B cell (primary cell): ENCODE measurements at regions not wholly inside any gene's neighbourhood (a gene's known extent, or its start where the extent isn't known, plus 50 kb on each side); places are given as distances from the start of the nearest gene placed in this dataset.

ENCODE experiments used
- ATAC-seq: fragments of 200-7000 bp; cut with Tn5 transposase; one replicate; pipeline ENCODE4 v1.10.0; 2021; ENCODE audit warnings: low read depth, mild to moderate bottlenecking, moderate number of reproducible peaks, moderate library complexity
- CTCF ChIA-PET: fragments of 350-600 bp; sonication (Branson Sonifier 250); formaldehyde crosslinking; loops from one replicate; lab custom pipeline; 2021; ENCODE audit warnings: antibody characterized with exemption, inconsistent platforms; lab: Charles Lee
- POLR2A ChIA-PET: fragments of 350-600 bp; sonication (Branson Sonifier 250); formaldehyde crosslinking; loops from one replicate; lab custom pipeline; 2021; ENCODE audit warnings: antibody characterized with exemption; lab: Charles Lee
- DNase-seq: peaks from one replicate; pipeline ENCODE4 v3.0.0; 2013
- H2AFZ ChIP-seq: 2 replicates; pipeline ENCODE4 v1.6.1; 2012; ENCODE audit warnings: mild to moderate bottlenecking, low read depth, low read length; ENCODE audit not compliant: insufficient read depth, poor library complexity, severe bottlenecking
- H3K27ac ChIP-seq, 2 donors: 1 replicate in 1 of 2; 2 replicates in 1 of 2; pipeline ENCODE4 v1.5.1; 2012 to 2013; ENCODE audit warnings: low read length in 2 of 2, mild to moderate bottlenecking in 2 of 2, moderate library complexity in 1 of 2
- H3K27me3 ChIP-seq, 4 experiments: fragments of 200-600 bp in 1 of 4; sonication (generic) in 1 of 4; replicated peaks in 1 of 4; 1 replicate in 2 of 4; 2 replicates in 2 of 4; pipeline versions ENCODE4 v1.6.1 to v1.7.0; 2013 to 2016; ENCODE audit warnings: low read length in 3 of 4, mild to moderate bottlenecking in 2 of 4, mixed read lengths in 1 of 4, moderate library complexity in 1 of 4; ENCODE audit not compliant: insufficient read depth in 4 of 4, control insufficient read depth in 3 of 4; ENCODE audit errors: control extremely low read depth in 1 of 4
- H3K36me3 ChIP-seq, 2 experiments: replicated peaks in 1 of 2; 1 replicate in 1 of 2; 2 replicates in 1 of 2; pipeline versions ENCODE4 v1.6.1 to v1.7.1; 2013; ENCODE audit warnings: low read length in 1 of 2; ENCODE audit not compliant: insufficient read depth in 2 of 2, control insufficient read depth in 1 of 2; ENCODE audit errors: control extremely low read depth in 1 of 2, extremely low read depth in 1 of 2
- H3K4me1 ChIP-seq, 2 donors: fragments of 200-600 bp in 1 of 2; sonication (generic) in 1 of 2; 1 replicate in 1 of 2; 2 replicates in 1 of 2; pipeline versions ENCODE4 v1.5.1 to v1.6.1; 2013 to 2017; ENCODE audit warnings: low read length in 2 of 2; ENCODE audit not compliant: control insufficient read depth in 2 of 2, insufficient read depth in 2 of 2
- H3K4me2 ChIP-seq: replicated peaks from 2 replicates; pipeline ENCODE3; 2012; ENCODE audit warnings: mild to moderate bottlenecking, low read depth, low read length; ENCODE audit not compliant: poor library complexity, severe bottlenecking
- H3K4me3 ChIP-seq, 5 experiments: fragments of 200-600 bp in 1 of 5; sonication (generic) in 1 of 5; 1 replicate in 3 of 5; 2 replicates in 2 of 5; pipeline versions ENCODE4 v1.5.1 to v1.7.0; 2011 to 2016; ENCODE audit warnings: low read length in 4 of 5, mild to moderate bottlenecking in 4 of 5, low read depth in 2 of 5, control low read depth in 1 of 5, moderate library complexity in 1 of 5; ENCODE audit not compliant: insufficient read depth in 1 of 5; ENCODE audit errors: control extremely low read depth in 1 of 5, extremely low read depth in 1 of 5
- H3K79me2 ChIP-seq: fragments of 200-600 bp; sonication (generic); one replicate; pipeline ENCODE4 v1.6.0; 2016; ENCODE audit warnings: low read length; ENCODE audit not compliant: control insufficient read depth, insufficient read depth
- H3K9ac ChIP-seq: fragments of 200-600 bp; sonication (generic); 2 replicates; pipeline ENCODE4 v1.6.1; 2017; ENCODE audit warnings: mild to moderate bottlenecking, low read length, moderate library complexity
- H3K9me3 ChIP-seq, 3 donors: one replicate each; pipeline versions ENCODE4 v1.6.1 to v1.7.1; 2013; ENCODE audit warnings: low read length in 2 of 3; ENCODE audit not compliant: control insufficient read depth in 2 of 3, insufficient read depth in 1 of 3; ENCODE audit errors: control extremely low read depth in 1 of 3
- H4K20me1 ChIP-seq: 2 replicates; pipeline ENCODE4 v1.6.0; 2012; ENCODE audit warnings: mild to moderate bottlenecking, low read length; ENCODE audit not compliant: insufficient read depth, control insufficient read depth, poor library complexity, severe bottlenecking
- H3K27ac Mint-ChIP-seq: one replicate; pipeline ENCODE4 v1.8.0; 2021; ENCODE audit warnings: mixed read lengths
- H3K27me3 Mint-ChIP-seq: one replicate; pipeline ENCODE4 v1.8.0; 2021; ENCODE audit warnings: mixed read lengths
- H3K4me1 Mint-ChIP-seq: one replicate; pipeline ENCODE4 v1.8.0; 2021; ENCODE audit warnings: mixed read lengths
- H3K4me3 Mint-ChIP-seq: one replicate; pipeline ENCODE4 v1.8.0; 2021; ENCODE audit warnings: mixed read lengths
- H3K9me3 Mint-ChIP-seq: one replicate; pipeline ENCODE4 v1.8.0; 2022; ENCODE audit warnings: mixed read lengths; ENCODE audit not compliant: insufficient read depth
- EZH2 ChIP-seq: IDR thresholded peaks from 2 replicates; pipeline ENCODE4 v1.6.1; 2012; ENCODE audit warnings: borderline replicate concordance, low read depth, mild to moderate bottlenecking, moderate library complexity, low read length; ENCODE audit not compliant: insufficient read depth, poor library complexity, severe bottlenecking
- WGBS: methylation state at CpG from one replicate; pipeline ENCODE4 v1.1.5; 2013; ENCODE audit warnings: missing lambda C conversion rate; ENCODE audit not compliant: insufficient coverage; 5-methylcytosine and 5-hydroxymethylcytosine counted together
- intact Hi-C: fragments of 100-400 bp; cut with micrococcal nuclease; formaldehyde crosslinking; loops from one replicate; pipeline ENCODE4 v1.10.0; 2022
- TF ChIP-seq, protein P1 (sequence below): fragments of 200-600 bp; IDR thresholded peaks from one replicate; pipeline ENCODE4 v1.8.0; 2022; ENCODE audit warnings: antibody characterized with exemption, mild to moderate bottlenecking

DNA sequence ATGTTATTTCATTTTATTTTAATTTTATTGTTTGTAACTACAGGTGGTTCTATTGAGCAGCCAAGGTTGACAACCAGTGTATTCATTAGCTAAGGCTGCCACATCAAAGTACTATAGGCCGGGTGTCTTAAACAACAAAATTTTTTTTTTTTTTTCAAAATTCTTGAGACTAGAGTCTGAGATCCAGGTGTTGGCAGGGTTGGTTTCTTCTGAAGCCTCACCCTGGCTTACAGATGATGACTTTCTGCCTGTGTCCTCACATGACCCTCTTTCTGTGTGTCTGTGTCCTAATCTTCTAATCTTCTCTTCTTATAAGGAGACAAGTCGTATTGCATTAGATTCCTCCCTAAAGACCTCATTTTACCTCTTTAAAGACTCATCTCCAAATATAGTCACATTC is 208.4 kb downstream of the MANEA start:
- Histone ChIP-seq H2AFZ (no peak overlapping the region), H3K27ac (no peak overlapping the region), H3K9ac (no peak overlapping the region), H3K4me1 (no peaks in the 10 kb centered on the region), H3K9me3 (no peaks in the 10 kb centered on the region), H4K20me1 (no peaks in the 10 kb centered on the region), H3K79me2 (no peaks in the 10 kb centered on the region), H3K4me3 (no peak overlapping the region), H3K4me2 (no peak overlapping the region), H3K27me3 (no peaks in the 10 kb centered on the region), H3K36me3 (no peaks in the 10 kb centered on the region)
- no peak overlapping the region for H3K27ac Mint-ChIP-seq
- H3K27me3 Mint-ChIP-seq = no peaks in the 10 kb centered on the region
- intact Hi-C loops = no loop called here
- ChIA-PET POLR2A (no interaction called here), CTCF (no interaction called here)
- WGBS = no CpG with 5 or more reads among the region's 2 CpGs
- H3K4me3 Mint-ChIP-seq = no peak overlapping the region
- TF ChIP-seq, protein P1, sequence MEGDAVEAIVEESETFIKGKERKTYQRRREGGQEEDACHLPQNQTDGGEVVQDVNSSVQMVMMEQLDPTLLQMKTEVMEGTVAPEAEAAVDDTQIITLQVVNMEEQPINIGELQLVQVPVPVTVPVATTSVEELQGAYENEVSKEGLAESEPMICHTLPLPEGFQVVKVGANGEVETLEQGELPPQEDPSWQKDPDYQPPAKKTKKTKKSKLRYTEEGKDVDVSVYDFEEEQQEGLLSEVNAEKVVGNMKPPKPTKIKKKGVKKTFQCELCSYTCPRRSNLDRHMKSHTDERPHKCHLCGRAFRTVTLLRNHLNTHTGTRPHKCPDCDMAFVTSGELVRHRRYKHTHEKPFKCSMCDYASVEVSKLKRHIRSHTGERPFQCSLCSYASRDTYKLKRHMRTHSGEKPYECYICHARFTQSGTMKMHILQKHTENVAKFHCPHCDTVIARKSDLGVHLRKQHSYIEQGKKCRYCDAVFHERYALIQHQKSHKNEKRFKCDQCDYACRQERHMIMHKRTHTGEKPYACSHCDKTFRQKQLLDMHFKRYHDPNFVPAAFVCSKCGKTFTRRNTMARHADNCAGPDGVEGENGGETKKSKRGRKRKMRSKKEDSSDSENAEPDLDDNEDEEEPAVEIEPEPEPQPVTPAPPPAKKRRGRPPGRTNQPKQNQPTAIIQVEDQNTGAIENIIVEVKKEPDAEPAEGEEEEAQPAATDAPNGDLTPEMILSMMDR = no peak
- TF ChIP-seq EZH2 = no peak
- H3K4me1 Mint-ChIP-seq = no peaks in the 10 kb centered on the region
- no peaks in the 10 kb centered on the region for H3K9me3 Mint-ChIP-seq
- no peak for DNase-seq
- no peak for ATAC-seq

DNA sequence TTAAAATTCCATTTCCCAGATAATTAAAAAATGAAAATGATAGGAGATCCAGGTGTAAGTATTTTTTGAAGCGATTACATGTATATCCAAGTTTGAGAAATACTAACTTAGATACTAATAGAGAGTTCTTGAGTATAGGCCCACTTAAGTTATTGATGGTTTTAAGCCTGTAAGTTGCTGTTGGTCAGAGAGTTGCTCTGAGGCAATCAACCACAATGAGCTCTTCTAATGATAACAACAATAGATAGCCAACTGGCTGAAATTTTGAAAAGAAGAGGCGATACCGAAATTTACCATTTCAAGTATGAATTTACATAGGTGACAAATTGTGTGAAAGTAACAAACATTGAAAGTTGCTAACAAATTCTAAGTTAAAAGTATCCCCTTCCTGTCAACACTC is 209.5 kb downstream of the MANEA start:
- Histone ChIP-seq H3K36me3 (no peaks in the 10 kb centered on the region), H3K4me2 (no peak overlapping the region), H3K9ac (no peak overlapping the region), H3K4me1 (no peaks in the 10 kb centered on the region), H3K27ac (no peak overlapping the region), H2AFZ (no peak overlapping the region), H3K79me2 (no peaks in the 10 kb centered on the region), H4K20me1 (no peaks in the 10 kb centered on the region), H3K9me3 (no peaks in the 10 kb centered on the region), H3K27me3 (no peaks in the 10 kb centered on the region), H3K4me3 (no peak overlapping the region)
- POLR2A ChIA-PET = no interaction called here
- DNase-seq (no peak), ATAC-seq (no peak)
- intact Hi-C loops = no loop called here
- CTCF ChIA-PET = no interaction called here
- WGBS = no CpG with 5 or more reads among the region's 3 CpGs
- Mint-ChIP-seq H3K9me3 (no peaks in the 10 kb centered on the region), H3K27me3 (no peaks in the 10 kb centered on the region), H3K27ac (no peak overlapping the region), H3K4me1 (no peaks in the 10 kb centered on the region), H3K4me3 (no peak overlapping the region)
- no peak for TF ChIP-seq EZH2
- TF ChIP-seq, protein P1 = no peak
